ENCODE measurements at regions not wholly inside any gene's neighbourhood (a gene's known extent, or its start where the extent isn't known, plus 50 kb on each side); places are given as distances from the start of the nearest gene placed in this dataset.

- DNase-seq, result no peak
These were observed 188.9 kb upstream of the FAM98A start for GRCh38 chr2:33788044-33788443.

- no peak for DNase-seq
These were observed 187.8 kb upstream of the FAM98A start for GRCh38 chr2:33786881-33787280.

- no peak for DNase-seq
These were observed 186.4 kb upstream of the FAM98A start for GRCh38 chr2:33785201-33786106.

- no peak for DNase-seq
These were observed 185.4 kb upstream of the FAM98A start for GRCh38 chr2:33784488-33784887.

- no peak for DNase-seq
These were observed 183.5 kb upstream of the FAM98A start for GRCh38 chr2:33782395-33783230.

- no peak for DNase-seq
These were observed 178.7 kb upstream of the FAM98A start for GRCh38 chr2:33777786-33778185.

- DNase-seq, result no peak
These were observed 176.2 kb upstream of the FAM98A start for GRCh38 chr2:33775306-33775705.

- DNase-seq, result no peak
These were observed 170.9 kb upstream of the FAM98A start for GRCh38 chr2:33770023-33770422.

- DNase-seq, result no peak
These were observed 167.1 kb upstream of the FAM98A start for GRCh38 chr2:33766175-33766574.

- DNase-seq, result no peak
These were observed 166.0 kb upstream of the FAM98A start for GRCh38 chr2:33765122-33765521.

- DNase-seq, result no peak
These were observed 165.5 kb upstream of the FAM98A start for GRCh38 chr2:33764551-33764950.

GRCh38 chr2:33763671-33764310, 164.7 kb upstream of the FAM98A start:
- no peak for DNase-seq

GRCh38 chr2:33762636-33763035, 163.5 kb upstream of the FAM98A start:
- no peak for DNase-seq

GRCh38 chr2:33746208-33746800, 147.2 kb upstream of the FAM98A start:
- DNase-seq, result no peak

- no peak for DNase-seq
These were observed 136.0 kb upstream of the FAM98A start for GRCh38 chr2:33735096-33735495.

- no peak for DNase-seq
These were observed 131.7 kb upstream of the FAM98A start for GRCh38 chr2:33730804-33731203.

GRCh38 chr2:33730193-33730592, 131.1 kb upstream of the FAM98A start:
- no peak for DNase-seq

- no peak for DNase-seq
These were observed 130.3 kb upstream of the FAM98A start for GRCh38 chr2:33729353-33729752.

- DNase-seq, result no peak
These were observed 129.0 kb upstream of the FAM98A start for GRCh38 chr2:33728106-33728505.

- no peak for DNase-seq
These were observed 128.4 kb upstream of the FAM98A start for GRCh38 chr2:33727361-33728032.

- DNase-seq, result no peak
These were observed 127.3 kb upstream of the FAM98A start for GRCh38 chr2:33726415-33726814.

- DNase-seq, result no peak
These were observed 124.2 kb upstream of the FAM98A start for GRCh38 chr2:33723329-33723728.

Data from NCI-H2227 treated with DMSO at 0.1 percent for 48 hours (cell line).